Inferior parietal cortex (tissue), 1 donor: ENCODE measurements at regions not wholly inside any gene's neighbourhood (a gene's known extent, or its start where the extent isn't known, plus 50 kb on each side); places are given as distances from the start of the nearest gene placed in this dataset.
"Not testable (repeated sequence)": the region's sequence is repeated elsewhere in the genome, so short reads cannot be mapped to it uniquely, and the experiment has no call there.

Source experiments
- DNase-seq: peaks from one replicate; pipeline ENCODE4 v3.0.0-alpha.2; 2016; ENCODE audit errors: extremely low spot score

GRCh38 chrX:36650622-36651021 is 357.5 kb upstream of the FAM47C start:
- no peak for DNase-seq

GRCh38 chrX:36683507-36683906 is 324.7 kb upstream of the FAM47C start:
- no peak for DNase-seq

GRCh38 chrX:36684053-36684452 is 324.1 kb upstream of the FAM47C start:
- no peak for DNase-seq

- no peak for DNase-seq
Measured at GRCh38 chrX:36721990-36722389, 286.2 kb upstream of the FAM47C start.

- no peak for DNase-seq
Measured at GRCh38 chrX:36753602-36754001, 254.6 kb upstream of the FAM47C start.

- no peak for DNase-seq
Measured at GRCh38 chrX:36787752-36788151, 220.4 kb upstream of the FAM47C start.

- no peak for DNase-seq
Measured at GRCh38 chrX:36803151-36803550, 205.0 kb upstream of the FAM47C start.

- no peak for DNase-seq
Measured at GRCh38 chrX:36804066-36804465, 204.1 kb upstream of the FAM47C start.

GRCh38 chrX:36844857-36845256 is 163.3 kb upstream of the FAM47C start:
- no peak for DNase-seq

GRCh38 chrX:36847496-36847895 is 160.7 kb upstream of the FAM47C start:
- DNase-seq = no peak

- no peak for DNase-seq
Measured at GRCh38 chrX:36849407-36849806, 158.8 kb upstream of the FAM47C start.

GRCh38 chrX:36856849-36857248 is 151.3 kb upstream of the FAM47C start:
- DNase-seq = no peak

GRCh38 chrX:36859231-36859630 is 148.9 kb upstream of the FAM47C start:
- no peak for DNase-seq

- DNase-seq = no peak
Measured at GRCh38 chrX:36861601-36862000, 146.6 kb upstream of the FAM47C start.

GRCh38 chrX:36867143-36867542 is 141.0 kb upstream of the FAM47C start:
- DNase-seq = peak; percentile 69

- no peak for DNase-seq
Measured at GRCh38 chrX:36868592-36868991, 139.6 kb upstream of the FAM47C start.

GRCh38 chrX:36869457-36869856 is 138.7 kb upstream of the FAM47C start:
- DNase-seq = no peak

- no peak for DNase-seq
Measured at GRCh38 chrX:36897690-36898089, 110.5 kb upstream of the FAM47C start.

GRCh38 chrX:36898301-36898700 is 109.9 kb upstream of the FAM47C start:
- no peak for DNase-seq

GRCh38 chrX:36904561-36904960 is 103.6 kb upstream of the FAM47C start:
- not testable (repeated sequence) for DNase-seq

- DNase-seq = peak; percentile 20
Measured at GRCh38 chrX:36908801-36909675, 99.1 kb upstream of the FAM47C start.

GRCh38 chrX:36909676-36910030 is 98.5 kb upstream of the FAM47C start:
- DNase-seq = no peak

GRCh38 chrX:36913551-36913950 is 94.6 kb upstream of the FAM47C start:
- no peak for DNase-seq

GRCh38 chrX:36916941-36917340 is 91.2 kb upstream of the FAM47C start:
- no peak for DNase-seq
